Kidney tubule cell (primary cell): ENCODE measurements at regions not wholly inside any gene's neighbourhood (a gene's known extent, or its start where the extent isn't known, plus 50 kb on each side); places are given as distances from the start of the nearest gene placed in this dataset.

Source experiments
- DNase-seq: peaks from one replicate; pipeline ENCODE4 v3.0.0-alpha.2; 2018; ENCODE audit warnings: low spot score

GRCh38 chr10:124346831-124347230 is 71.9 kb downstream of the OAT start:
- no peak for DNase-seq

GRCh38 chr10:124345521-124345920 is 73.2 kb downstream of the OAT start:
- no peak for DNase-seq

- DNase-seq, result no peak
These were observed 73.8 kb downstream of the OAT start for GRCh38 chr10:124344931-124345330.

- no peak for DNase-seq
These were observed 74.5 kb downstream of the OAT start for GRCh38 chr10:124344266-124344590.

GRCh38 chr10:124343351-124344265 is 75.1 kb downstream of the OAT start:
- DNase-seq, result no peak

- no peak for DNase-seq
These were observed 75.9 kb downstream of the OAT start for GRCh38 chr10:124342821-124343170.

GRCh38 chr10:124342136-124342820 is 76.4 kb downstream of the OAT start:
- DNase-seq, result no peak

- no peak for DNase-seq
These were observed 77.0 kb downstream of the OAT start for GRCh38 chr10:124341768-124342135.

GRCh38 chr10:124340033-124340760 is 78.5 kb downstream of the OAT start:
- DNase-seq, result no peak

- DNase-seq, result no peak
These were observed 79.3 kb downstream of the OAT start for GRCh38 chr10:124339119-124340032.

- no peak for DNase-seq
These were observed 80.3 kb downstream of the OAT start for GRCh38 chr10:124338276-124338925.

GRCh38 chr10:124336186-124336585 is 82.5 kb downstream of the OAT start:
- DNase-seq, result no peak

- DNase-seq, result no peak
These were observed 84.8 kb downstream of the OAT start for GRCh38 chr10:124333931-124334330.

GRCh38 chr10:124332426-124332825 is 86.3 kb downstream of the OAT start:
- DNase-seq, result peak; percentile 30

GRCh38 chr10:124329941-124330340 is 88.8 kb downstream of the OAT start:
- DNase-seq, result no peak

GRCh38 chr10:124329362-124329761 is 89.4 kb downstream of the OAT start:
- DNase-seq, result no peak

- DNase-seq, result no peak
These were observed 90.1 kb downstream of the OAT start for GRCh38 chr10:124328477-124329220.

GRCh38 chr10:124325998-124326636 is 92.6 kb downstream of the OAT start:
- DNase-seq, result no peak

GRCh38 chr10:124325633-124325914 is 93.1 kb downstream of the OAT start:
- DNase-seq, result no peak

- DNase-seq, result no peak
These were observed 93.7 kb downstream of the OAT start for GRCh38 chr10:124324856-124325632.
